ENCODE measurements at regions not wholly inside any gene's neighbourhood (a gene's known extent, or its start where the extent isn't known, plus 50 kb on each side); places are given as distances from the start of the nearest gene placed in this dataset.
"Not testable (repeated sequence)": the region's sequence is repeated elsewhere in the genome, so short reads cannot be mapped to it uniquely, and the experiment has no call there.

- no peak for DNase-seq (ENCODE audit: low spot score)
Measured at GRCh38 chr18:38575648-38576047, 1010.0 kb upstream of the CELF4 start.

- no peak for DNase-seq (ENCODE audit: low spot score)
Measured at GRCh38 chr18:38575023-38575422, 1009.4 kb upstream of the CELF4 start.

DNA sequence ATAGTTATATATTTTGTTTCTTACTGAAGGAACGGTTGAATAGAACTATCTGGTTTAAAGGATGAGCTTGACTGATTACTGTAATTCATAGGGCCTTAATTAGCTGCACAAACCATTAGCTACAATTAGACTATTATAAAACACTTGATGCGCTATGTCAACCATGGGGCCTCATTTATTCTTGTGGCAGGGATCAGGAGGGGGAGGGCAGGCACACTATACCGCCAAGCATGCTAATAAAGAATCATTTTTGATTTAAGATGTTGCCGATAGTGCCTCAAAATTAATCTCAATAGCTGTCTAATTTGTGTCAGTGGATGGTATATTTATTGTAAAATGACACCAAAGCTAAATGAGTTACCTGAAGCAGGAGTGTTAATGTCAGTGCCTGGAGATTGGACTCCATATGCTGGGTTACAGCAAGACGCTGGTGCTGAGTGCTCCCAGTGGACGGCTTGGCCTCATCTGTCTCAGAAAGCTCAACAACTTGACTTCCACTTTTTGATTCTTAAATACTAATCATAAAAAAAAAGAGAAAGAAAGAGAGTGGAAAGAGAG is 1007.0 kb upstream of the CELF4 start:
- DNase-seq (ENCODE audit: low spot score) = no peak

GRCh38 chr18:38571651-38572050 is 1006.1 kb upstream of the CELF4 start:
- no peak for DNase-seq (ENCODE audit: low spot score)

- DNase-seq (ENCODE audit: low spot score) = no peak
Measured at GRCh38 chr18:38565513-38565912, 999.9 kb upstream of the CELF4 start.

DNA sequence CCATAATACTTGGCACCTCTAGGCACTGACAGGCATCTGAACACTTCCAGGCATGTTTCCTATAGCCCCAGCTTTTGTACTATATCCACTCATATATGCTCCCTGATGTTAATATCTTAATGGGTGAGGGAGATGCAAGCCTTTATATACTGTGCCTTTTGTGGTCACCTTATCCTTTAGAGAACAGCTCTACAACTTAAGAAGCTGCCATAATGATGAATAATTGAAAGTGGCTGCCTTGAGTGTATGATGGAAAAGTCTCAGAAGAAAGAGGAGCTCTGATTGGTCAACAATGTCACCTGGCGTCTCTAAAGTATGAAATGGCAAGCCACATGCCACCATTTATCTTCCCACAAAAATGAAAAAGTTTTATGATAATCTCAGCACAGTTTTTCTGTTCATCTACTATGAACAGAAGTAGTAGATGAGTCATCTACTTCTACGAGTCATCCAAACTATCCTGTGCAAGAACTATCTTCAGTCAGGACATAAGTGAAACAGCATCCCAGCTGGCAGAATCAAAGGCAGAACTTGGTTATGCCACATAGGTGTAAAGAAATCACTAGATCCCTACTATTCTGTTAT is 997.9 kb upstream of the CELF4 start:
- DNase-seq (ENCODE audit: low spot score) = no peak

- DNase-seq (ENCODE audit: low spot score) = no peak
Measured at GRCh38 chr18:38557006-38557405, 991.4 kb upstream of the CELF4 start.

DNA sequence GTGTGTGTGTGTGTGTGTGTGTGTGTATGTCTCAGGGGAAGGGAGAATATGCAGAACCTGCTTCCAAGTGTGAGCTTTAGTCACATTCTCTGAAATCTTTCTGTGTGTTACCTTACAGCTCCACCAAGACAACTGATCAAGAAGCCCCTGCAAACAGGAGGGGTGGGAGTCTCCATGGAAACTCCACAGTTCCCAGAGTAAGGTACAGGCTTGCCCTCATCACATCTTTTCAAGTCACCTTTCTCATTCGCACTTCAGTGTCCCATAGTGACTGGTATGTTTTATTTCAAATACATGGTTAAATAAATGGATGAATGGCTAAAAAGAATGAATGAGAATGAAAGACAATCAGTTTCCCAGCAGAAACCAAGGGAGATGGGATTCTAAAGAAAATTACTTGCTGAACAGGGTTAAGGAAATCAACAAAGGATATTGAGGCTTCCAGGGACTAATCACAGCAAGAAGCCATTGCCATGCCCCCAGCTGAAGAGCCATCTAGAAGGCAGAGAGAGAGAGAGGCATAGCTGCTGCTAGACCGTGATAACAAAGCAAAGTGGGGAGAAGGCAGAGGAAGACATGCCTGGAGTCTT is 987.2 kb upstream of the CELF4 start:
- DNase-seq (ENCODE audit: low spot score) = no peak

GRCh38 chr18:38551881-38552280 is 986.3 kb upstream of the CELF4 start:
- DNase-seq (ENCODE audit: low spot score) = no peak

GRCh38 chr18:38545071-38545470 is 979.5 kb upstream of the CELF4 start:
- DNase-seq (ENCODE audit: low spot score) = no peak

DNA sequence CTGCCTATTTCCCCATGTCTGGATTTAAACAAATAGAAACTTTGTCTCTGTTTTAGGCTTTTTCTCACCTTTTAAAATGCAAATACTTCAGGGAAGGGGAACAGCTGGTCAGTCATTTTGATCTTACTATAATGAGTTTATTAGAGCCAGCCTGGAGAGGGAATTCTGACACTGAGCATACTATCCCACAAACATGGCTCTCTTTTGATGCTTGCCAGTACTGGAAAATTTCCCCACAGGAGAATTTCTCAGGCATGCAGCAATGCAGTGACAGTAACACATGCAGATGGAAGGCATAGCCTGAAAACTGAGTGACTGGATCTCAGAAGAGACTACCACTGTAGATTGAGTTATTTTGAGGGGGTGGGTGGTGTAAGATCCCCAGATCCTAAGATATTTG is 974.3 kb upstream of the CELF4 start:
- no peak for DNase-seq (ENCODE audit: low spot score)

GRCh38 chr18:38539371-38539770 is 973.8 kb upstream of the CELF4 start:
- DNase-seq (ENCODE audit: low spot score) = no peak

DNA sequence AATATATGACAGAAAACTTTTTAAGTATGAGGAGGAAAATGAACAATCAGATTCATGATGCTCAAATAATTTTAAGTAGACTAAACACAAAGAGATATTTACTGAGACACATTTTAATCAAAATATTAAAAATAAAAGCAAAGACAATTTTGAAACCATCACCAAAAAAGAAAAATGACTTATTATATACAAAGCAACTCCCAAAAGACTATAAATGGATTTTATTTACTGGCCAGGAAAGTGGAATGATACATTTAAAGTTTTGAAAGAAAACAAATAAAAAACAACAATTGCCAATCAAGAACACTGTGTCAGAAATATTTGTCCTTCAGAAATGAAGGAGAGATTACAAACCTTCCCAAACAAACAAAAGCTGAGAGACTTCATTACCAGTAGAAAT is 968.5 kb upstream of the CELF4 start:
- DNase-seq (ENCODE audit: low spot score) = no peak

DNA sequence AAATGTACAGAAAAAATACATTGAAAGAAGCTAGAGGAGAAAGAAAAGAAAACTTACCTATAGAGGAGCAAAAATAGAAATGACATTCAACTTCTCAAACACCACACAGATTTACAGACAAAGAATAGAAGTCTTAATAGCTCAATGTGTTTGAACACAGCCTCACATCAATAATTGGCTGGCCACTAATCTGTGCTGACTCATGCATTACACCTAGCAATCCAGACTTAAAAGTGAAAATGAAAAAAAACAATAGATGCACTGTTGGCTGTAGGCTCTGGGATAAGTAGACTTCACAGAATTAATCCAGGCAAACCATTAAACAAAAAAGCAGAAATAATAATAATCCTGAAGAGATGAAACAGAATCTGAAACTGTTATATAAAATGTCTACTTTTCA is 961.3 kb upstream of the CELF4 start:
- no peak for DNase-seq (ENCODE audit: low spot score)

GRCh38 chr18:38525039-38525438 is 959.4 kb upstream of the CELF4 start:
- no peak for DNase-seq (ENCODE audit: low spot score)

- DNase-seq (ENCODE audit: low spot score) = no peak
Measured at GRCh38 chr18:38520786-38521185, 955.2 kb upstream of the CELF4 start.

GRCh38 chr18:38502539-38502938 is 936.9 kb upstream of the CELF4 start:
- no peak for DNase-seq (ENCODE audit: low spot score)

- no peak for DNase-seq (ENCODE audit: low spot score)
Measured at GRCh38 chr18:38497266-38497665, 931.7 kb upstream of the CELF4 start.

DNA sequence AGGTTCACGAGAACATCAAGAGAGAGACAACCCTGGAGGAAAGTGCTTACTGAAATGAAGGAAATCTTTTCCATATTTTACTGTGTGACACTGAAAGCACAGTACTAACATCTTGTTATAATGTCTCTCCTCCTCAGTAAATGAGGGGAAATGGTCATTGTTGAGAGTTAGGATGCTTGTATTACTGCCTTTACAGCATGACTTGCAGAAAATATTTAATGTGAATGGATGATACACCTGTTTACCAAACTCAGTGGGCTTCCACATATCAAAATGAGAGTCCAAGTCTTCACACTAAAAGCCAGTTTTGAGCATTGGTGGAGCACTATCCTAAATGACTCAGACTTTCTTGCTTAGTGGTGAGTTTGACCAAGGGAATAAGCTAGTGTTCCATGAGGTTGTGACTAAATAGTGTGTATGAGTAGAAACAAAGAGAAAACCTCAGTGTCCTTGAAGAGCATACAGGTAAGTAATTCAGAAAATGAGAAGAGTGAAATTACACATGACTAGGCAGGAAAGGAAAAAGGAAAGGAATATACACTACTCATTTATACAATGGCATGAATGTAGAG is 930.7 kb upstream of the CELF4 start:
- DNase-seq (ENCODE audit: low spot score) = no peak

DNA sequence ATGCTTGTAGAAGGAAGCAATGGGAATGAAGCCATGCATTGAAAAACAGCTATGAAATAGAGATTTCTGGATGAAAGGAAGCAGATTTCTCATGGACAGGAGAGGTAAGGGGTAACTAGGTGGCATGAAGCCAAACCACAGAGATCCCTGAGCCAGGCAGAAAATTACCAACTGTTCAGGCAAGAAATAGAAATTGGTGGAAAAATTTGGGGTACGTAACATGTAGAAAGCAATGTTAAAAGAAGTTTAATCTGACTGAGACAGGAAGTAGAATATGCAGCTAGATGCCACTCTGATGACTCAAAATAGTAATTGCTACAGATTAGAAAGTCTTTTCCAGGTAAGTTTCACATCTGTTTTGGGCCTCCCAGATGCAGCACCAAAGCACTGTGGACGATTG is 928.5 kb upstream of the CELF4 start:
- no peak for DNase-seq (ENCODE audit: low spot score)

DNA sequence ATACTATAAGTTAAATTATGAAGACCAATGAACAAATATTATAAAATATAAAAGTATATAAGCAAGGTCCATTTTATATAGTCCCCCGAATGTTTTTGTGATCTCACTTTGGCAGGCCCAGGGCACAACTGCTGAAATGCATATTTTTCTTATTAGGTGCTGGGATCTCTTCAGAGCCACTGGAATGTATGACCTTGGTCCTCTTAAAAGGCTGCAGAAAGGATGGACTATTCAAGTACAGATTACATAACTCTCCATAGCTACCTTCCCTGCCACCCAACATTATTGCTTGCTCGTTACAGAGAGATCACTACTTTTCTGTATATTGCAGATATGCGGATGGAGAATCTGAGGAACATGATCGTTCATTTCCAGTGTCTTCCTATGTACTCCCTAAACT is 925.6 kb upstream of the CELF4 start:
- DNase-seq (ENCODE audit: low spot score) = no peak

GRCh38 chr18:38489721-38490120 is 924.1 kb upstream of the CELF4 start:
- not testable (repeated sequence) for DNase-seq (ENCODE audit: low spot score)

DNA sequence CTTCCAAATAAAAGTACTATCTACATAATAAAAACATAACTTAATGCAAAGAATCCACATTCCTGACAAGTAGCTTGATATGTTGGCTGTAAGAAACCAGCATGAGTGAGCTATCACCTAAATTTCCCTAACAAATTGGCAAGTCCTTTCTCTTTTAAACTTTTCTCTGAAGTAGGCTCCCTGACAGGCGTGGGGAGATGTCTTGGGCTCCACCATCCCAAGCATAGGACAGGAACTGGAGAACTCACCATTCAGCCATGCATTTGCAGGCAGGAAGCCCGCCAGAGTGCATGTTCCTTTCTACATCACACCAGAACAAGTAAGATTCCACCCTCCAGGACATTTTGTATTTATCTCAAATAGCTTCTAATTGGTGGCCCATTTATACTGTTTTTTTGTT is 921.9 kb upstream of the CELF4 start:
- DNase-seq (ENCODE audit: low spot score) = no peak

- DNase-seq (ENCODE audit: low spot score) = no peak
Measured at GRCh38 chr18:38483326-38483725, 917.7 kb upstream of the CELF4 start.
